ENCODE measurements at regions not wholly inside any gene's neighbourhood (a gene's known extent, or its start where the extent isn't known, plus 50 kb on each side); places are given as distances from the start of the nearest gene placed in this dataset.

- Histone ChIP-seq H3K4me2 (ENCODE audit: low read length) (no peak overlapping the region), H3K36me3 (ENCODE audit: control insufficient read depth, low read length) (no peaks in the 10 kb centered on the region), H3K9me2 (replicated peaks; ENCODE audit: control insufficient read depth, low read length) (no peaks in the 10 kb centered on the region), H3K27me3 (ENCODE audit: control insufficient read depth, low read length) (no peaks in the 10 kb centered on the region), H3K27ac (ENCODE audit: low read depth, low read length) (no peak overlapping the region), H3F3A (ENCODE audit: control insufficient read depth, insufficient read depth) (no peaks in the 10 kb centered on the region), H3K79me2 (ENCODE audit: control insufficient read depth, low read length) (no peaks in the 10 kb centered on the region), H3K4me1 (ENCODE audit: control insufficient read depth, low read length) (no peaks in the 10 kb centered on the region), H4K20me1 (ENCODE audit: control insufficient read depth, insufficient read depth, low read depth, low read length) (no peaks in the 10 kb centered on the region), H3K9me3 (ENCODE audit: control insufficient read depth, insufficient read depth, low read length) (no peaks in the 10 kb centered on the region), H3K4me3 (ENCODE audit: low read length) (no peak overlapping the region)
- TF ChIP-seq EZH2phosphoT487 (IDR thresholded peaks at IDR 0.05; ENCODE audit: borderline replicate concordance, low read length) (no peak), CTCF (IDR thresholded peaks at IDR 0.05; ENCODE audit: low read depth, low read length, poor library complexity, severe bottlenecking) (no peak)
Observed at GRCh38 chr1:217059401-217059800, 336.2 kb upstream of the ESRRG start.

- Histone ChIP-seq H3F3A (ENCODE audit: control insufficient read depth, insufficient read depth) (no peaks in the 10 kb centered on the region), H3K9me2 (replicated peaks; ENCODE audit: control insufficient read depth, low read length) (no peaks in the 10 kb centered on the region), H3K79me2 (ENCODE audit: control insufficient read depth, low read length) (no peaks in the 10 kb centered on the region), H3K27ac (ENCODE audit: low read depth, low read length) (no peak overlapping the region), H3K4me3 (ENCODE audit: low read length) (no peak overlapping the region), H3K4me2 (ENCODE audit: low read length) (no peak overlapping the region), H4K20me1 (ENCODE audit: control insufficient read depth, insufficient read depth, low read depth, low read length) (no peaks in the 10 kb centered on the region), H3K4me1 (ENCODE audit: control insufficient read depth, low read length) (no peaks in the 10 kb centered on the region), H3K9me3 (ENCODE audit: control insufficient read depth, insufficient read depth, low read length) (no peaks in the 10 kb centered on the region), H3K27me3 (ENCODE audit: control insufficient read depth, low read length) (no peaks in the 10 kb centered on the region), H3K36me3 (ENCODE audit: control insufficient read depth, low read length) (no peaks in the 10 kb centered on the region)
- no peak for TF ChIP-seq EZH2phosphoT487 (IDR thresholded peaks at IDR 0.05; ENCODE audit: borderline replicate concordance, low read length)
- no peak for TF ChIP-seq CTCF (IDR thresholded peaks at IDR 0.05; ENCODE audit: low read depth, low read length, poor library complexity, severe bottlenecking)
Observed at GRCh38 chr1:217053676-217054075, 330.4 kb upstream of the ESRRG start.

GRCh38 chr1:217052626-217053025 is 329.4 kb upstream of the ESRRG start:
- no peaks in the 10 kb centered on the region for H3K36me3 ChIP-seq (ENCODE audit: control insufficient read depth, low read length)
- H3K4me2 ChIP-seq (ENCODE audit: low read length): no peak overlapping the region
- H4K20me1 ChIP-seq (ENCODE audit: control insufficient read depth, insufficient read depth, low read depth, low read length): no peaks in the 10 kb centered on the region
- no peaks in the 10 kb centered on the region for H3F3A ChIP-seq (ENCODE audit: control insufficient read depth, insufficient read depth)
- no peaks in the 10 kb centered on the region for H3K27me3 ChIP-seq (ENCODE audit: control insufficient read depth, low read length)
- TF ChIP-seq EZH2phosphoT487 (IDR thresholded peaks at IDR 0.05; ENCODE audit: borderline replicate concordance, low read length) (no peak), CTCF (IDR thresholded peaks at IDR 0.05; ENCODE audit: low read depth, low read length, poor library complexity, severe bottlenecking) (no peak)
- no peaks in the 10 kb centered on the region for H3K79me2 ChIP-seq (ENCODE audit: control insufficient read depth, low read length)
- no peaks in the 10 kb centered on the region for H3K9me3 ChIP-seq (ENCODE audit: control insufficient read depth, insufficient read depth, low read length)
- no peak overlapping the region for H3K27ac ChIP-seq (ENCODE audit: low read depth, low read length)
- H3K4me3 ChIP-seq (ENCODE audit: low read length): no peak overlapping the region
- no peaks in the 10 kb centered on the region for H3K9me2 ChIP-seq (replicated peaks; ENCODE audit: control insufficient read depth, low read length)
- no peaks in the 10 kb centered on the region for H3K4me1 ChIP-seq (ENCODE audit: control insufficient read depth, low read length)

- Histone ChIP-seq H3K4me1 (ENCODE audit: control insufficient read depth, low read length) (no peaks in the 10 kb centered on the region), H4K20me1 (ENCODE audit: control insufficient read depth, insufficient read depth, low read depth, low read length) (no peaks in the 10 kb centered on the region), H3K36me3 (ENCODE audit: control insufficient read depth, low read length) (no peaks in the 10 kb centered on the region), H3K9me2 (replicated peaks; ENCODE audit: control insufficient read depth, low read length) (no peaks in the 10 kb centered on the region), H3F3A (ENCODE audit: control insufficient read depth, insufficient read depth) (no peaks in the 10 kb centered on the region), H3K4me3 (ENCODE audit: low read length) (no peak overlapping the region), H3K27ac (ENCODE audit: low read depth, low read length) (no peak overlapping the region), H3K4me2 (ENCODE audit: low read length) (no peak overlapping the region), H3K79me2 (ENCODE audit: control insufficient read depth, low read length) (no peaks in the 10 kb centered on the region), H3K9me3 (ENCODE audit: control insufficient read depth, insufficient read depth, low read length) (no peaks in the 10 kb centered on the region), H3K27me3 (ENCODE audit: control insufficient read depth, low read length) (no peaks in the 10 kb centered on the region)
- TF ChIP-seq CTCF (IDR thresholded peaks at IDR 0.05; ENCODE audit: low read depth, low read length, poor library complexity, severe bottlenecking): no peak
- no peak for TF ChIP-seq EZH2phosphoT487 (IDR thresholded peaks at IDR 0.05; ENCODE audit: borderline replicate concordance, low read length)
Observed at GRCh38 chr1:217052196-217052595, 329.0 kb upstream of the ESRRG start.

All from DOHH2 (cell line).